H1 (cell line): ENCODE measurements at regions not wholly inside any gene's neighbourhood (a gene's known extent, or its start where the extent isn't known, plus 50 kb on each side); places are given as distances from the start of the nearest gene placed in this dataset.

Source experiments
- CTCF ChIA-PET: fragments of 300-600 bp; sonication (Branson Sonifier 250); formaldehyde crosslinking; loops from one replicate; lab custom pipeline; 2021; ENCODE audit not compliant: partially characterized antibody; lab: Charles Lee
- POLR2A ChIA-PET: fragments of 300-600 bp; sonication (Branson Sonifier 250); formaldehyde crosslinking; loops from one replicate; lab custom pipeline; 2021; ENCODE audit warnings: inconsistent platforms; ENCODE audit not compliant: partially characterized antibody; lab: Charles Lee
- DNase-seq, 2 experiments: peaks; one replicate each; pipeline versions ENCODE4 v3.0.0 to v3.0.0-alpha.2; 2010 to 2022; ENCODE audit warnings: low spot score in 2 of 2, low read depth in 1 of 2, mixed read lengths in 1 of 2
- FAIRE-seq: peaks from 2 replicates; lab custom pipeline; 2011; peaks lifted over from hg19 to GRCh38; lab: Jason Lieb, UNC
- H2AFZ ChIP-seq: 2 replicates; pipeline ENCODE4 v1.8.1; 2012; ENCODE audit warnings: low read length, inconsistent platforms
- H2AK5ac ChIP-seq: 2 replicates; pipeline ENCODE4 v1.6.1; 2013; ENCODE audit warnings: low read depth, low read length
- H2BK120ac ChIP-seq: replicated peaks from 2 replicates; pipeline ENCODE3; 2013; ENCODE audit warnings: low read depth, low read length, inconsistent platforms
- H2BK12ac ChIP-seq: 2 replicates; pipeline ENCODE4 v1.6.1; 2013; ENCODE audit warnings: low read depth, low read length
- H2BK15ac ChIP-seq: 2 replicates; pipeline ENCODE4 v1.6.1; 2013; ENCODE audit warnings: low read length
- H2BK20ac ChIP-seq: 2 replicates; pipeline ENCODE4 v1.6.1; 2013; ENCODE audit warnings: low read length
- H2BK5ac ChIP-seq: 2 replicates; pipeline ENCODE4 v1.6.1; 2013; ENCODE audit warnings: low read depth, low read length
- H3K14ac ChIP-seq: 2 replicates; pipeline ENCODE4 v1.6.1; 2013; ENCODE audit warnings: inconsistent platforms; ENCODE audit not compliant: insufficient read length
- H3K18ac ChIP-seq: 2 replicates; pipeline ENCODE4 v1.6.1; 2013; ENCODE audit warnings: low read length; ENCODE audit errors: extremely low read depth
- H3K23ac ChIP-seq: 2 replicates; pipeline ENCODE4 v1.6.1; 2013; ENCODE audit warnings: inconsistent platforms; ENCODE audit not compliant: insufficient read length
- H3K23me2 ChIP-seq: 2 replicates; pipeline ENCODE4 v1.6.1; 2013; ENCODE audit warnings: low read depth, low read length
- H3K27ac ChIP-seq: 2 replicates; pipeline ENCODE4 v1.6.1; 2011; ENCODE audit warnings: low read depth, low read length, inconsistent platforms
- H3K27me3 ChIP-seq, 4 experiments: replicated peaks in 1 of 4; 1 replicate in 1 of 4; 2 replicates in 3 of 4; pipeline versions ENCODE4 v1.6.1 to v1.8.1; 2011 to 2013; ENCODE audit warnings: low read length in 3 of 4, mild to moderate bottlenecking in 3 of 4, inconsistent platforms in 2 of 4, mixed read lengths in 2 of 4, moderate library complexity in 1 of 4; ENCODE audit not compliant: control insufficient read depth in 3 of 4, insufficient read depth in 3 of 4; ENCODE audit errors: extremely low read depth in 1 of 4
- H3K36me3 ChIP-seq, 4 experiments: 2 replicates each; pipeline versions ENCODE4 v1.6.1 to v1.8.1; 2011 to 2013; ENCODE audit warnings: mild to moderate bottlenecking in 4 of 4, low read length in 3 of 4, moderate library complexity in 2 of 4, control low read depth in 1 of 4, inconsistent platforms in 1 of 4; ENCODE audit not compliant: insufficient read depth in 4 of 4, control insufficient read depth in 2 of 4
- H3K4ac ChIP-seq: replicated peaks from 2 replicates; pipeline ENCODE3; 2013; ENCODE audit warnings: low read length, low read depth, mixed read lengths, inconsistent platforms; ENCODE audit not compliant: insufficient read length
- H3K4me1 ChIP-seq, 4 experiments: replicated peaks in 1 of 4; 1 replicate in 1 of 4; 2 replicates in 3 of 4; pipeline versions ENCODE4 v1.6.1 to v1.8.1; 2011 to 2013; ENCODE audit warnings: low read length in 3 of 4, inconsistent platforms in 2 of 4, mixed read lengths in 1 of 4; ENCODE audit not compliant: insufficient read depth in 4 of 4, control insufficient read depth in 3 of 4
- H3K4me2 ChIP-seq, 2 experiments: 2 replicates each; pipeline versions ENCODE4 v1.6.1 to v1.8.1; 2011 to 2013; ENCODE audit warnings: low read depth in 2 of 2, low read length in 2 of 2, control low read depth in 1 of 2, inconsistent platforms in 1 of 2, mild to moderate bottlenecking in 1 of 2; ENCODE audit not compliant: insufficient read depth in 1 of 2
- H3K4me3 ChIP-seq, 4 experiments: fragments of 200-600, 300-600 bp in 1 of 4; sonication (generic), shearing (Covaris generic), sonication (Bioruptor Twin) in 1 of 4; 2 replicates each; pipeline versions ENCODE4 v1.5.1 to v1.8.1; 2011 to 2016; ENCODE audit warnings: low read length in 4 of 4, low read depth in 3 of 4, control low read depth in 2 of 4, inconsistent platforms in 2 of 4, mild to moderate bottlenecking in 2 of 4, mixed read lengths in 1 of 4, moderate library complexity in 1 of 4; ENCODE audit not compliant: insufficient read depth in 2 of 4; ENCODE audit errors: extremely low read depth in 1 of 4
- H3K56ac ChIP-seq: replicated peaks from 2 replicates; pipeline ENCODE3; 2013; ENCODE audit warnings: low read depth, mild to moderate bottlenecking, mixed read lengths, low read length, inconsistent platforms; ENCODE audit not compliant: insufficient read length
- H3K79me1 ChIP-seq: 2 replicates; pipeline ENCODE4 v1.6.1; 2013; ENCODE audit warnings: low read depth, low read length, control low read depth
- H3K79me2 ChIP-seq, 2 experiments: 2 replicates each; pipeline versions ENCODE4 v1.6.1 to v1.8.1; 2012 to 2013; ENCODE audit warnings: low read length in 2 of 2, mild to moderate bottlenecking in 2 of 2, inconsistent platforms in 1 of 2; ENCODE audit not compliant: insufficient read depth in 2 of 2, control insufficient read depth in 1 of 2
- H3K9ac ChIP-seq, 4 experiments: replicated peaks in 1 of 4; 1 replicate in 1 of 4; 2 replicates in 3 of 4; pipeline versions ENCODE4 v1.6.1 to v1.8.1; 2011 to 2013; ENCODE audit warnings: low read depth in 3 of 4, low read length in 3 of 4, control low read depth in 2 of 4, mild to moderate bottlenecking in 2 of 4, moderate library complexity in 2 of 4, inconsistent platforms in 1 of 4; ENCODE audit errors: extremely low read depth in 1 of 4
- H3K9me3 ChIP-seq, 2 experiments: 2 replicates each; pipeline versions ENCODE4 v1.6.1 to v1.8.1; 2012 to 2013; ENCODE audit warnings: mild to moderate bottlenecking in 2 of 2, moderate library complexity in 2 of 2, control low read depth in 1 of 2, inconsistent platforms in 1 of 2, low read depth in 1 of 2, low read length in 1 of 2, mixed read lengths in 1 of 2; ENCODE audit not compliant: insufficient read depth in 2 of 2
- H4K20me1 ChIP-seq, 2 experiments: replicated peaks in 1 of 2; 2 replicates each; pipeline versions ENCODE3 to v1.8.1; 2011 to 2013; ENCODE audit warnings: inconsistent platforms in 2 of 2, low read length in 2 of 2, mild to moderate bottlenecking in 1 of 2; ENCODE audit not compliant: insufficient read depth in 2 of 2, control insufficient read depth in 1 of 2
- H4K5ac ChIP-seq: 2 replicates; pipeline ENCODE4 v1.6.1; 2013; ENCODE audit warnings: low read length, low read depth, mixed read lengths, inconsistent platforms; ENCODE audit not compliant: insufficient read length
- H4K8ac ChIP-seq: 2 replicates; pipeline ENCODE4 v1.8.0; 2013; ENCODE audit warnings: mild to moderate bottlenecking, moderate library complexity, low read length, inconsistent platforms; ENCODE audit not compliant: insufficient read depth; ENCODE audit errors: extremely low read depth
- H4K91ac ChIP-seq: replicated peaks from 2 replicates; pipeline ENCODE3; 2013; ENCODE audit warnings: low read length, mixed read lengths, inconsistent platforms; ENCODE audit not compliant: insufficient read length
- CHD1 ChIP-seq: IDR thresholded peaks from 2 replicates; pipeline ENCODE4 v1.6.1; 2012; ENCODE audit warnings: low read depth, low read length, improper control_type of control experiment
- GABPA ChIP-seq: IDR thresholded peaks from 2 replicates; pipeline ENCODE4 v1.6.1; 2011; ENCODE audit warnings: mild to moderate bottlenecking, low read length, moderate library complexity, borderline replicate concordance; ENCODE audit not compliant: insufficient read depth
- GTF2F1 ChIP-seq: IDR thresholded peaks from 2 replicates; pipeline ENCODE4 v1.6.1; 2012; ENCODE audit warnings: low read depth, low read length, improper control_type of control experiment, borderline replicate concordance
- MAFK ChIP-seq: IDR thresholded peaks from 2 replicates; pipeline ENCODE4 v1.6.1; 2012; ENCODE audit warnings: low read depth, mild to moderate bottlenecking, improper control_type of control experiment, low read length
- NRF1 ChIP-seq: IDR thresholded peaks from 2 replicates; pipeline ENCODE4 v1.6.1; 2011; ENCODE audit warnings: mild to moderate bottlenecking, low read depth, low read length, improper control_type of control experiment
- SP4 ChIP-seq: IDR thresholded peaks from 2 replicates; pipeline ENCODE4 v1.6.1; 2012; ENCODE audit warnings: low read length, inconsistent platforms
- WGBS, 2 experiments: shearing (Covaris generic) in 1 of 2; methylation state at CpG; one replicate each; pipeline versions ENCODE4 v1.1.6 to v1.1.7; 2013 to 2015; ENCODE audit warnings: low lambda C conversion rate in 2 of 2, mixed read lengths in 2 of 2, inconsistent platforms in 1 of 2, low coverage in 1 of 2, missing lambda C conversion rate in 1 of 2; ENCODE audit not compliant: insufficient replicate concordance in 2 of 2, insufficient coverage in 1 of 2, insufficient read length in 1 of 2; ENCODE audit errors: extremely low coverage in 1 of 2, missing lambda C conversion rate in 1 of 2; 5-methylcytosine and 5-hydroxymethylcytosine counted together
- TF ChIP-seq, protein P1 (sequence below), 3 experiments: IDR thresholded peaks; 1 replicate in 2 of 3; 2 replicates in 1 of 3; pipeline versions ENCODE4 v1.5.1 to v1.6.1; 2011; ENCODE audit warnings: low read length in 3 of 3, mild to moderate bottlenecking in 3 of 3, inconsistent platforms in 2 of 3, low read depth in 1 of 3, moderate library complexity in 1 of 3; ENCODE audit not compliant: insufficient read depth in 1 of 3; ENCODE audit errors: control extremely low read depth in 1 of 3
- TF ChIP-seq, protein P2 (sequence below): IDR thresholded peaks from 2 replicates; pipeline ENCODE4 v1.6.1; 2011; ENCODE audit warnings: low read depth, mild to moderate bottlenecking, low read length; ENCODE audit not compliant: insufficient read depth

DNA sequence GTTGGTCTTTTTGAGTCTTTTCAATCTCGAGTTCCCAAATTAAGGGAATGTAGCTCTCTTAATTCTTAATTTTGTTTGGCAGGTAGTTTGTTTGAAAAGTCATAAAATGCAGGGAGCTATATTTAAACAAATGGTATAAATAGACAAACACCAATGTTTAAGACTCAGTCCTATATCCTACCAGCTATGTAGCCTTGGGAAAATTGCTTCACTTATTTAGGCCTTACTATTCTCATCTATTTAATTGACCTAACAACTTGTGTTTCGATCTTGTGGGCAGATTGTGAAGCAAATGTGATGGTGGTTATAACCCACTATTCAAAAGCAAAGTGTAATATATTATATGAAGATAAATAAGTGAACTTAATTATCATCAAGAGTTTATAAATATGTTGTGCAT, 167.3 kb upstream of the KCTD3 start:
- H4K5ac ChIP-seq: no peak overlapping the region
- H3K27ac ChIP-seq: no peak overlapping the region
- WGBS, 2 experiments: 94% methylated on average over 2 of the region's 2 CpGs; no CpG with 5 or more reads in 1 of the 2 experiments
- H2BK120ac ChIP-seq: no peak overlapping the region
- ChIA-PET CTCF (no interaction called here), POLR2A (no interaction called here)
- H3K4me3 ChIP-seq: no peak overlapping the region
- H2AK5ac ChIP-seq: no peak overlapping the region
- H3K56ac ChIP-seq: no peak overlapping the region
- H3K79me2 ChIP-seq: no peaks in the 10 kb centered on the region
- H3K9ac ChIP-seq: no peak overlapping the region
- no peak overlapping the region for H3K23ac ChIP-seq
- TF ChIP-seq MAFK (no peak), NRF1 (no peak), GTF2F1 (no peak), CHD1 (no peak), GABPA (no peak), SP4 (no peak)
- TF ChIP-seq, protein P1, sequence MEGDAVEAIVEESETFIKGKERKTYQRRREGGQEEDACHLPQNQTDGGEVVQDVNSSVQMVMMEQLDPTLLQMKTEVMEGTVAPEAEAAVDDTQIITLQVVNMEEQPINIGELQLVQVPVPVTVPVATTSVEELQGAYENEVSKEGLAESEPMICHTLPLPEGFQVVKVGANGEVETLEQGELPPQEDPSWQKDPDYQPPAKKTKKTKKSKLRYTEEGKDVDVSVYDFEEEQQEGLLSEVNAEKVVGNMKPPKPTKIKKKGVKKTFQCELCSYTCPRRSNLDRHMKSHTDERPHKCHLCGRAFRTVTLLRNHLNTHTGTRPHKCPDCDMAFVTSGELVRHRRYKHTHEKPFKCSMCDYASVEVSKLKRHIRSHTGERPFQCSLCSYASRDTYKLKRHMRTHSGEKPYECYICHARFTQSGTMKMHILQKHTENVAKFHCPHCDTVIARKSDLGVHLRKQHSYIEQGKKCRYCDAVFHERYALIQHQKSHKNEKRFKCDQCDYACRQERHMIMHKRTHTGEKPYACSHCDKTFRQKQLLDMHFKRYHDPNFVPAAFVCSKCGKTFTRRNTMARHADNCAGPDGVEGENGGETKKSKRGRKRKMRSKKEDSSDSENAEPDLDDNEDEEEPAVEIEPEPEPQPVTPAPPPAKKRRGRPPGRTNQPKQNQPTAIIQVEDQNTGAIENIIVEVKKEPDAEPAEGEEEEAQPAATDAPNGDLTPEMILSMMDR (IDR thresholded peaks at IDR 0.05; ENCODE audit: control extremely low read depth in 1 of 3, insufficient read depth in 1 of 3, low read depth in 1 of 3, low read length in 3 of 3): no peak
- TF ChIP-seq, protein P2, sequence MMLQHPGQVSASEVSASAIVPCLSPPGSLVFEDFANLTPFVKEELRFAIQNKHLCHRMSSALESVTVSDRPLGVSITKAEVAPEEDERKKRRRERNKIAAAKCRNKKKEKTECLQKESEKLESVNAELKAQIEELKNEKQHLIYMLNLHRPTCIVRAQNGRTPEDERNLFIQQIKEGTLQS: no peak
- H3K14ac ChIP-seq: no peak overlapping the region
- no peak overlapping the region for H2BK5ac ChIP-seq
- no peaks in the 10 kb centered on the region for H3K79me1 ChIP-seq
- H4K8ac ChIP-seq: no peak overlapping the region
- H3K4me2 ChIP-seq: no peak overlapping the region
- FAIRE-seq: no peak
- H2BK15ac ChIP-seq: no peak overlapping the region
- no peaks in the 10 kb centered on the region for H3K4me1 ChIP-seq
- H3K18ac ChIP-seq: no peak overlapping the region
- DNase-seq: no peak
- H3K27me3 ChIP-seq: no peaks in the 10 kb centered on the region
- H2AFZ ChIP-seq: no peak overlapping the region
- H3K9me3 ChIP-seq: peaks cover 0 to under 1% of the 10 kb centered on the region in 2 experiments; a peak in 1 of 4 replicates
- no peak overlapping the region for H3K4ac ChIP-seq
- H2BK20ac ChIP-seq: no peak overlapping the region
- H4K91ac ChIP-seq: no peak overlapping the region
- no peaks in the 10 kb centered on the region for H4K20me1 ChIP-seq
- no peaks in the 10 kb centered on the region for H3K23me2 ChIP-seq
- H3K36me3 ChIP-seq: no peaks in the 10 kb centered on the region
- H2BK12ac ChIP-seq: no peak overlapping the region
